ENCODE measurements at regions not wholly inside any gene's neighbourhood (a gene's known extent, or its start where the extent isn't known, plus 50 kb on each side); places are given as distances from the start of the nearest gene placed in this dataset.

DNA sequence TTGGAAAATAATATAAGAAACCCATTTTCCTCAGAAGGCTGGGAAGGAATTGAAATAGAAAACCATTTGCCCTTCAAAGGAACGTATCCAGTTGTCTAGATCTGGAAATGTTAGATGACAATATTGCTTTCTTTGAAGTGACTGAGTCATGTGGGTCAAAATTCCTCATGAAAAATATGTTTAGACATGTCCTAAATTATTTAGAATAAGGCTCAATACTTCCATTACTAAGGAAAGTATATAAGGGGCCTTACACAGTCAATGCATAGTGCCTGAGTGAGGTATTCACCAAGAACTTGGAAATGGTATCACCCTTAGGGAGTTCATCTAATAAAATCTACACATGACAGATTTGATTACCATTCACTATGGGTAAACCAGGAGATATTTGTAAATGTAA is 619.8 kb upstream of the KCNMB2 start:
- TF ChIP-seq, protein P1, sequence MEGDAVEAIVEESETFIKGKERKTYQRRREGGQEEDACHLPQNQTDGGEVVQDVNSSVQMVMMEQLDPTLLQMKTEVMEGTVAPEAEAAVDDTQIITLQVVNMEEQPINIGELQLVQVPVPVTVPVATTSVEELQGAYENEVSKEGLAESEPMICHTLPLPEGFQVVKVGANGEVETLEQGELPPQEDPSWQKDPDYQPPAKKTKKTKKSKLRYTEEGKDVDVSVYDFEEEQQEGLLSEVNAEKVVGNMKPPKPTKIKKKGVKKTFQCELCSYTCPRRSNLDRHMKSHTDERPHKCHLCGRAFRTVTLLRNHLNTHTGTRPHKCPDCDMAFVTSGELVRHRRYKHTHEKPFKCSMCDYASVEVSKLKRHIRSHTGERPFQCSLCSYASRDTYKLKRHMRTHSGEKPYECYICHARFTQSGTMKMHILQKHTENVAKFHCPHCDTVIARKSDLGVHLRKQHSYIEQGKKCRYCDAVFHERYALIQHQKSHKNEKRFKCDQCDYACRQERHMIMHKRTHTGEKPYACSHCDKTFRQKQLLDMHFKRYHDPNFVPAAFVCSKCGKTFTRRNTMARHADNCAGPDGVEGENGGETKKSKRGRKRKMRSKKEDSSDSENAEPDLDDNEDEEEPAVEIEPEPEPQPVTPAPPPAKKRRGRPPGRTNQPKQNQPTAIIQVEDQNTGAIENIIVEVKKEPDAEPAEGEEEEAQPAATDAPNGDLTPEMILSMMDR (IDR thresholded peaks at IDR 0.05) = no peak
- no peak for TF ChIP-seq POLR2AphosphoS5 (IDR thresholded peaks at IDR 0.05)
- TF ChIP-seq POLR2A (IDR thresholded peaks at IDR 0.05) = no peak

Data from breast epithelium (tissue), 3 donors.